SK-N-MC (cell line): ENCODE measurements at regions not wholly inside any gene's neighbourhood (a gene's known extent, or its start where the extent isn't known, plus 50 kb on each side); places are given as distances from the start of the nearest gene placed in this dataset.

Source experiments
- EZH2 ChIP-seq: fragments of 200-600 bp; sonication (generic); IDR thresholded peaks from one replicate; pipeline ENCODE4 v1.6.1; 2017; ENCODE audit warnings: antibody characterized with exemption
- POLR2AphosphoS5 ChIP-seq: IDR thresholded peaks from 2 replicates; pipeline ENCODE4 v1.6.1; 2012; ENCODE audit warnings: mild to moderate bottlenecking, low read depth, low read length, borderline replicate concordance

DNA sequence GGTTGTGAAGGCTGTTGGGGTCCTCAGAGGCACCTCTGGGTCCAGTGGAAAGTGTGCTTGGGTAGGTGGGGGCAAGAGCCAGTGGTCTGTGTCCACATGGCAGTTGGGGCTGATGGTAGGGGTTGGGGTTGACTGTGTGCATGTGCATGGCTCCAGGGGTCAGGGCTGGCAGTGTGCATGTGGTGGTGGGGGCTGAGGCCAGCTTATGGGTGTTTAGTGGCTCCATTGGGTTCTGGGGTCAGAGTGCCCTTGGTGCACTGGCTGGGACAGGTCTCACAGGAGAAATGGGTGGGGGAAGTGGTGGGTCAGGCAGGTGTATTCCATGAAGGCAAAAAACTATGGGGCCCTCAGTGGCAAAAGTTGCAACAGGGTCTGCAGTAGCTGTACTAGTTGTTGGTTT, 97.9 kb downstream of the EDEM1 start:
- TF ChIP-seq EZH2 (no peak), POLR2AphosphoS5 (no peak)
